NB4 (cell line): ENCODE measurements at regions not wholly inside any gene's neighbourhood (a gene's known extent, or its start where the extent isn't known, plus 50 kb on each side); places are given as distances from the start of the nearest gene placed in this dataset.

Experiments used
- DNase-seq: peaks from one replicate; pipeline ENCODE4 v3.0.0; 2010; ENCODE audit warnings: low read depth
- H3K4me3 ChIP-seq: one replicate; pipeline ENCODE4 v1.5.1; 2011; ENCODE audit warnings: mild to moderate bottlenecking, low read depth, low read length, moderate library complexity
- CTCF ChIP-seq: IDR thresholded peaks from one replicate; pipeline ENCODE4 v1.5.1; 2012; ENCODE audit warnings: low read depth, low read length
- MAX ChIP-seq: IDR thresholded peaks from 2 replicates; pipeline ENCODE4 v1.6.1; 2011; ENCODE audit warnings: low read depth, low read length
- MYC ChIP-seq: IDR thresholded peaks from 2 replicates; pipeline ENCODE4 v1.6.1; 2011; ENCODE audit warnings: low read depth, low read length
- POLR2A ChIP-seq: IDR thresholded peaks from 2 replicates; pipeline ENCODE4 v1.6.1; 2011; ENCODE audit warnings: mild to moderate bottlenecking; ENCODE audit not compliant: insufficient read length; ENCODE audit errors: extremely low read depth

GRCh38 chr1:217078959-217079358 lies 355.7 kb upstream of the ESRRG start:
- no peak for DNase-seq
- H3K4me3 ChIP-seq = no peak overlapping the region
- no peak for TF ChIP-seq CTCF
- TF ChIP-seq MYC = no peak
- TF ChIP-seq MAX = no peak
- TF ChIP-seq POLR2A = no peak

- TF ChIP-seq CTCF = no peak
- no peak for TF ChIP-seq MYC
- no peak for TF ChIP-seq MAX
- TF ChIP-seq POLR2A = no peak
- H3K4me3 ChIP-seq = no peak overlapping the region
- DNase-seq = no peak
Observed at GRCh38 chr1:217078078-217078690, 355.0 kb upstream of the ESRRG start.

- TF ChIP-seq POLR2A (no peak), MYC (no peak), MAX (no peak), CTCF (no peak)
- no peak overlapping the region for H3K4me3 ChIP-seq
- DNase-seq = no peak
Observed at GRCh38 chr1:217077426-217077825, 354.2 kb upstream of the ESRRG start.

- TF ChIP-seq POLR2A = no peak
- no peak overlapping the region for H3K4me3 ChIP-seq
- DNase-seq = no peak
Observed at GRCh38 chr1:217076902-217077301, 353.7 kb upstream of the ESRRG start.

GRCh38 chr1:217072926-217073325 lies 349.7 kb upstream of the ESRRG start:
- DNase-seq = no peak

GRCh38 chr1:217067642-217068041 lies 344.4 kb upstream of the ESRRG start:
- DNase-seq = no peak
- TF ChIP-seq MAX = no peak
- no peak for TF ChIP-seq MYC
- TF ChIP-seq CTCF = no peak
- TF ChIP-seq POLR2A = no peak
- H3K4me3 ChIP-seq = no peak overlapping the region

More at GRCh38 chr1:217072926-217073325, 349.7 kb upstream of the ESRRG start:
- no peak overlapping the region for H3K4me3 ChIP-seq
- TF ChIP-seq CTCF = no peak
- no peak for TF ChIP-seq MYC
- no peak for TF ChIP-seq POLR2A
- no peak for TF ChIP-seq MAX
